ENCODE measurements at regions not wholly inside any gene's neighbourhood (a gene's known extent, or its start where the extent isn't known, plus 50 kb on each side); places are given as distances from the start of the nearest gene placed in this dataset.

GRCh38 chr13:37950016-37950415 lies 80.4 kb upstream of the TRPC4 start:
- Histone ChIP-seq H3K79me2 (ENCODE audit: insufficient read depth, low read length) (no peaks in the 10 kb centered on the region), H3K9me3 (ENCODE audit: insufficient read depth, low read depth, low read length) (no peaks in the 10 kb centered on the region), H3K36me3 (ENCODE audit: insufficient read depth, low read length) (no peaks in the 10 kb centered on the region), H3K4me3 (ENCODE audit: low read length, poor library complexity, severe bottlenecking) (no peak overlapping the region), H4K20me1 (ENCODE audit: insufficient read depth, low read length, poor library complexity, severe bottlenecking) (no peaks in the 10 kb centered on the region), H2AFZ (ENCODE audit: low read length) (no peak overlapping the region), H3K27me3 (ENCODE audit: insufficient read depth, low read length, poor library complexity, severe bottlenecking) (no peaks in the 10 kb centered on the region), H3F3A (ENCODE audit: low read depth) (no peaks in the 10 kb centered on the region), H3K9me2 (replicated peaks; ENCODE audit: low read depth, low read length) (no peaks in the 10 kb centered on the region), H3K9ac (ENCODE audit: low read depth, low read length, poor library complexity, severe bottlenecking) (no peak overlapping the region), H3K4me1 (ENCODE audit: insufficient read depth, low read length, poor library complexity, severe bottlenecking) (no peaks in the 10 kb centered on the region), H3K4me2 (ENCODE audit: low read depth, low read length, poor library complexity, severe bottlenecking) (no peak overlapping the region)
- no peak for TF ChIP-seq EZH2phosphoT487 (IDR thresholded peaks at IDR 0.05; ENCODE audit: borderline replicate concordance)
- TF ChIP-seq CTCF (conservative IDR thresholded peaks at IDR 0.05; ENCODE audit: low read length), result no peak

GRCh38 chr13:37947419-37948140 lies 78.0 kb upstream of the TRPC4 start:
- TF ChIP-seq EZH2phosphoT487 (IDR thresholded peaks at IDR 0.05; ENCODE audit: borderline replicate concordance) (no peak), CTCF (conservative IDR thresholded peaks at IDR 0.05; ENCODE audit: low read length) (no peak)
- H2AFZ ChIP-seq (ENCODE audit: low read length), result no peak overlapping the region

GRCh38 chr13:37945651-37946575 lies 76.3 kb upstream of the TRPC4 start:
- no peak overlapping the region for H3K4me2 ChIP-seq (ENCODE audit: low read depth, low read length, poor library complexity, severe bottlenecking)
- H3K4me1 ChIP-seq (ENCODE audit: insufficient read depth, low read length, poor library complexity, severe bottlenecking), result no peaks in the 10 kb centered on the region
- no peak overlapping the region for H2AFZ ChIP-seq (ENCODE audit: low read length)
- H3K9me3 ChIP-seq (ENCODE audit: insufficient read depth, low read depth, low read length), result no peaks in the 10 kb centered on the region
- no peaks in the 10 kb centered on the region for H3K36me3 ChIP-seq (ENCODE audit: insufficient read depth, low read length)
- H3K79me2 ChIP-seq (ENCODE audit: insufficient read depth, low read length), result no peaks in the 10 kb centered on the region
- H3K4me3 ChIP-seq (ENCODE audit: low read length, poor library complexity, severe bottlenecking), result no peak overlapping the region
- no peak overlapping the region for H3K9ac ChIP-seq (ENCODE audit: low read depth, low read length, poor library complexity, severe bottlenecking)
- no peaks in the 10 kb centered on the region for H4K20me1 ChIP-seq (ENCODE audit: insufficient read depth, low read length, poor library complexity, severe bottlenecking)
- H3K27me3 ChIP-seq (ENCODE audit: insufficient read depth, low read length, poor library complexity, severe bottlenecking), result no peaks in the 10 kb centered on the region
- no peak for TF ChIP-seq EZH2phosphoT487 (IDR thresholded peaks at IDR 0.05; ENCODE audit: borderline replicate concordance)
- TF ChIP-seq CTCF (conservative IDR thresholded peaks at IDR 0.05; ENCODE audit: low read length), result no peak
- no peaks in the 10 kb centered on the region for H3K9me2 ChIP-seq (replicated peaks; ENCODE audit: low read depth, low read length)
- H3F3A ChIP-seq (ENCODE audit: low read depth), result no peaks in the 10 kb centered on the region

More at GRCh38 chr13:37947419-37948140, 78.0 kb upstream of the TRPC4 start:
- Histone ChIP-seq H3K4me3 (ENCODE audit: low read length, poor library complexity, severe bottlenecking) (no peak overlapping the region), H3K27me3 (ENCODE audit: insufficient read depth, low read length, poor library complexity, severe bottlenecking) (no peaks in the 10 kb centered on the region), H3K79me2 (ENCODE audit: insufficient read depth, low read length) (no peaks in the 10 kb centered on the region), H3K9me2 (replicated peaks; ENCODE audit: low read depth, low read length) (no peaks in the 10 kb centered on the region), H3F3A (ENCODE audit: low read depth) (no peaks in the 10 kb centered on the region), H3K4me1 (ENCODE audit: insufficient read depth, low read length, poor library complexity, severe bottlenecking) (no peaks in the 10 kb centered on the region), H3K36me3 (ENCODE audit: insufficient read depth, low read length) (no peaks in the 10 kb centered on the region), H3K4me2 (ENCODE audit: low read depth, low read length, poor library complexity, severe bottlenecking) (no peak overlapping the region), H4K20me1 (ENCODE audit: insufficient read depth, low read length, poor library complexity, severe bottlenecking) (no peaks in the 10 kb centered on the region), H3K9ac (ENCODE audit: low read depth, low read length, poor library complexity, severe bottlenecking) (no peak overlapping the region), H3K9me3 (ENCODE audit: insufficient read depth, low read depth, low read length) (no peaks in the 10 kb centered on the region)

Measured in Loucy (cell line).